ENCODE measurements at regions not wholly inside any gene's neighbourhood (a gene's known extent, or its start where the extent isn't known, plus 50 kb on each side); places are given as distances from the start of the nearest gene placed in this dataset.

DNA sequence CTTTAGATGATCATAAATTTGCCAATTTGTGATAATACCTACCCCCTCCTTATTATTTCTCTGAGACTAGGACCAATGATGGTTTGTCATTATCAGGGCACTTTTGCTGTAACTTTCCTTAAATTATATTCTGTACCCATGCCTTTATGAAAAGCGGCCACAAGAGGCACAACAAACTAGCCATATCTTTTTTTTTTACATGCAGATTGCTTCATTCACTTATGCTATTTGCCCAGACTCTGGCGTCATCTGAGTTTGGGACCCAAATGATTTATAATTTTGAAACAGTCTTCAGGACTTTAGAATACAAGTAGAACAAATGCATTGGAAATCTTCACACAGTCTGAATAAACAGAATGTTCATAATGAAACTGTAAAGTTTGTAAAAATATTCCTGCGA, 408.1 kb downstream of the MAT2B start:
- Histone ChIP-seq H3K36me3 (ENCODE audit: insufficient read depth, low read length) (no peaks in the 10 kb centered on the region), H3K4me3 (ENCODE audit: low read length) (no peak overlapping the region), H3K27ac (ENCODE audit: low read length) (no peak overlapping the region), H3F3A (ENCODE audit: insufficient read depth, low read length, poor library complexity, severe bottlenecking) (no peaks in the 10 kb centered on the region), H3K79me2 (replicated peaks; ENCODE audit: insufficient read depth, low read length) (no peaks in the 10 kb centered on the region), H3K9ac (ENCODE audit: low read length) (no peak overlapping the region), H2AFZ (ENCODE audit: low read depth, low read length) (no peak overlapping the region), H3K9me3 (ENCODE audit: low read length) (no peaks in the 10 kb centered on the region), H3K4me2 (ENCODE audit: low read length) (no peak overlapping the region), H4K20me1 (ENCODE audit: insufficient read depth) (no peaks in the 10 kb centered on the region), H3K27me3 (ENCODE audit: insufficient read depth, low read depth, low read length) (no peaks in the 10 kb centered on the region), H3K9me2 (ENCODE audit: insufficient read depth, low read length) (no peaks in the 10 kb centered on the region)
- no peak for TF ChIP-seq POLR2AphosphoS5 (IDR thresholded peaks at IDR 0.05)
- no peak for TF ChIP-seq EP300 (conservative IDR thresholded peaks at IDR 0.05; ENCODE audit: poor library complexity, severe bottlenecking)
- TF ChIP-seq EZH2 (IDR thresholded peaks at IDR 0.05; ENCODE audit: borderline replicate concordance, insufficient read depth, low read length, poor library complexity, severe bottlenecking), result no peak
- no peak for TF ChIP-seq SMC3 (conservative IDR thresholded peaks at IDR 0.05; ENCODE audit: poor library complexity)
- no peak for TF ChIP-seq RAD21 (conservative IDR thresholded peaks at IDR 0.05)
- no peak for TF ChIP-seq MXI1 (conservative IDR thresholded peaks at IDR 0.05; ENCODE audit: poor library complexity, severe bottlenecking)
- TF ChIP-seq, protein P1, sequence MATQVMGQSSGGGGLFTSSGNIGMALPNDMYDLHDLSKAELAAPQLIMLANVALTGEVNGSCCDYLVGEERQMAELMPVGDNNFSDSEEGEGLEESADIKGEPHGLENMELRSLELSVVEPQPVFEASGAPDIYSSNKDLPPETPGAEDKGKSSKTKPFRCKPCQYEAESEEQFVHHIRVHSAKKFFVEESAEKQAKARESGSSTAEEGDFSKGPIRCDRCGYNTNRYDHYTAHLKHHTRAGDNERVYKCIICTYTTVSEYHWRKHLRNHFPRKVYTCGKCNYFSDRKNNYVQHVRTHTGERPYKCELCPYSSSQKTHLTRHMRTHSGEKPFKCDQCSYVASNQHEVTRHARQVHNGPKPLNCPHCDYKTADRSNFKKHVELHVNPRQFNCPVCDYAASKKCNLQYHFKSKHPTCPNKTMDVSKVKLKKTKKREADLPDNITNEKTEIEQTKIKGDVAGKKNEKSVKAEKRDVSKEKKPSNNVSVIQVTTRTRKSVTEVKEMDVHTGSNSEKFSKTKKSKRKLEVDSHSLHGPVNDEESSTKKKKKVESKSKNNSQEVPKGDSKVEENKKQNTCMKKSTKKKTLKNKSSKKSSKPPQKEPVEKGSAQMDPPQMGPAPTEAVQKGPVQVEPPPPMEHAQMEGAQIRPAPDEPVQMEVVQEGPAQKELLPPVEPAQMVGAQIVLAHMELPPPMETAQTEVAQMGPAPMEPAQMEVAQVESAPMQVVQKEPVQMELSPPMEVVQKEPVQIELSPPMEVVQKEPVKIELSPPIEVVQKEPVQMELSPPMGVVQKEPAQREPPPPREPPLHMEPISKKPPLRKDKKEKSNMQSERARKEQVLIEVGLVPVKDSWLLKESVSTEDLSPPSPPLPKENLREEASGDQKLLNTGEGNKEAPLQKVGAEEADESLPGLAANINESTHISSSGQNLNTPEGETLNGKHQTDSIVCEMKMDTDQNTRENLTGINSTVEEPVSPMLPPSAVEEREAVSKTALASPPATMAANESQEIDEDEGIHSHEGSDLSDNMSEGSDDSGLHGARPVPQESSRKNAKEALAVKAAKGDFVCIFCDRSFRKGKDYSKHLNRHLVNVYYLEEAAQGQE (IDR thresholded peaks at IDR 0.05; ENCODE audit: borderline replicate concordance), result no peak
- TF ChIP-seq, protein P2, sequence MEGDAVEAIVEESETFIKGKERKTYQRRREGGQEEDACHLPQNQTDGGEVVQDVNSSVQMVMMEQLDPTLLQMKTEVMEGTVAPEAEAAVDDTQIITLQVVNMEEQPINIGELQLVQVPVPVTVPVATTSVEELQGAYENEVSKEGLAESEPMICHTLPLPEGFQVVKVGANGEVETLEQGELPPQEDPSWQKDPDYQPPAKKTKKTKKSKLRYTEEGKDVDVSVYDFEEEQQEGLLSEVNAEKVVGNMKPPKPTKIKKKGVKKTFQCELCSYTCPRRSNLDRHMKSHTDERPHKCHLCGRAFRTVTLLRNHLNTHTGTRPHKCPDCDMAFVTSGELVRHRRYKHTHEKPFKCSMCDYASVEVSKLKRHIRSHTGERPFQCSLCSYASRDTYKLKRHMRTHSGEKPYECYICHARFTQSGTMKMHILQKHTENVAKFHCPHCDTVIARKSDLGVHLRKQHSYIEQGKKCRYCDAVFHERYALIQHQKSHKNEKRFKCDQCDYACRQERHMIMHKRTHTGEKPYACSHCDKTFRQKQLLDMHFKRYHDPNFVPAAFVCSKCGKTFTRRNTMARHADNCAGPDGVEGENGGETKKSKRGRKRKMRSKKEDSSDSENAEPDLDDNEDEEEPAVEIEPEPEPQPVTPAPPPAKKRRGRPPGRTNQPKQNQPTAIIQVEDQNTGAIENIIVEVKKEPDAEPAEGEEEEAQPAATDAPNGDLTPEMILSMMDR (IDR thresholded peaks at IDR 0.05; ENCODE audit: poor library complexity, severe bottlenecking), result no peak
- no peak for TF ChIP-seq TAF1 (IDR thresholded peaks at IDR 0.05; ENCODE audit: low read depth)

DNA sequence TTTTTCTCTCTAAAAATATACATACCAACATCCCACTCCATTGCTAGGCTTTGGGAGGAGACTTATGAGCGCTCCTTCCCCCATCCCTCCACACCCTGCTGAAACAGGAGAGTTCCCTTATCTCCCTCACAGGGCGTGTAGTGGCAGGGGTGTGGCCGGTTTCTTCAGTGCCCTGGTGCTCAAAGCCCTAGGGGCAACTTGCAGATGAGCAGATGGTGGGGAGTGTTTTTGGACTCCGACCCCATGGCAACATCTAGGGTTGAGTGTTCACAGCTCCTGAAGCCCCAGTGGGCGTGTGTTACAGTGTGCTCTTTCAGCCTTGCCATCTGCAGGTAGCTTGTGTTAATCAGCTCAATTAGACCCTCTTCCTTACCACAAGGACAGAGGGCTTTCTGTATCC, 409.5 kb downstream of the MAT2B start:
- TF ChIP-seq, protein P2 (IDR thresholded peaks at IDR 0.05; ENCODE audit: poor library complexity, severe bottlenecking), result no peak
- TF ChIP-seq TAF1 (IDR thresholded peaks at IDR 0.05; ENCODE audit: low read depth) (no peak), EZH2 (IDR thresholded peaks at IDR 0.05; ENCODE audit: borderline replicate concordance, insufficient read depth, low read length, poor library complexity, severe bottlenecking) (no peak), MXI1 (conservative IDR thresholded peaks at IDR 0.05; ENCODE audit: poor library complexity, severe bottlenecking) (no peak), SMC3 (conservative IDR thresholded peaks at IDR 0.05; ENCODE audit: poor library complexity) (no peak), EP300 (conservative IDR thresholded peaks at IDR 0.05; ENCODE audit: poor library complexity, severe bottlenecking) (no peak), RAD21 (conservative IDR thresholded peaks at IDR 0.05) (no peak), POLR2AphosphoS5 (IDR thresholded peaks at IDR 0.05) (no peak)
- TF ChIP-seq, protein P1 (IDR thresholded peaks at IDR 0.05; ENCODE audit: borderline replicate concordance), result no peak
- Histone ChIP-seq H3K4me3 (ENCODE audit: low read length) (no peak overlapping the region), H3K9ac (ENCODE audit: low read length) (no peak overlapping the region), H3K27me3 (ENCODE audit: insufficient read depth, low read depth, low read length) (no peaks in the 10 kb centered on the region), H3K9me2 (ENCODE audit: insufficient read depth, low read length) (no peaks in the 10 kb centered on the region), H2AFZ (ENCODE audit: low read depth, low read length) (no peak overlapping the region), H3K79me2 (replicated peaks; ENCODE audit: insufficient read depth, low read length) (no peaks in the 10 kb centered on the region), H4K20me1 (ENCODE audit: insufficient read depth) (no peaks in the 10 kb centered on the region), H3F3A (ENCODE audit: insufficient read depth, low read length, poor library complexity, severe bottlenecking) (no peaks in the 10 kb centered on the region), H3K4me2 (ENCODE audit: low read length) (no peak overlapping the region), H3K27ac (ENCODE audit: low read length) (no peak overlapping the region), H3K9me3 (ENCODE audit: low read length) (no peaks in the 10 kb centered on the region), H3K36me3 (ENCODE audit: insufficient read depth, low read length) (no peaks in the 10 kb centered on the region)
